Fibroblast of mammary gland (primary cell): ENCODE measurements at regions not wholly inside any gene's neighbourhood (a gene's known extent, or its start where the extent isn't known, plus 50 kb on each side); places are given as distances from the start of the nearest gene placed in this dataset.
A peak's percentile ranks its signal among the peaks of the same experiment; 100 is the strongest.

Experiments used
- DNase-seq: peaks from one replicate; pipeline ENCODE4 v3.0.0-alpha.2; 2010; ENCODE audit warnings: low read depth
- H3K4me3 ChIP-seq: 2 replicates; pipeline ENCODE4 v1.5.1; 2011; ENCODE audit warnings: low read depth, mild to moderate bottlenecking, low read length, moderate library complexity; ENCODE audit not compliant: control insufficient read depth
- TF ChIP-seq, protein P1 (sequence below): conservative IDR thresholded peaks from 2 replicates; pipeline ENCODE4 v1.5.1; 2011; ENCODE audit warnings: low read depth, low read length, inconsistent platforms; ENCODE audit not compliant: control insufficient read depth, insufficient read depth

DNA sequence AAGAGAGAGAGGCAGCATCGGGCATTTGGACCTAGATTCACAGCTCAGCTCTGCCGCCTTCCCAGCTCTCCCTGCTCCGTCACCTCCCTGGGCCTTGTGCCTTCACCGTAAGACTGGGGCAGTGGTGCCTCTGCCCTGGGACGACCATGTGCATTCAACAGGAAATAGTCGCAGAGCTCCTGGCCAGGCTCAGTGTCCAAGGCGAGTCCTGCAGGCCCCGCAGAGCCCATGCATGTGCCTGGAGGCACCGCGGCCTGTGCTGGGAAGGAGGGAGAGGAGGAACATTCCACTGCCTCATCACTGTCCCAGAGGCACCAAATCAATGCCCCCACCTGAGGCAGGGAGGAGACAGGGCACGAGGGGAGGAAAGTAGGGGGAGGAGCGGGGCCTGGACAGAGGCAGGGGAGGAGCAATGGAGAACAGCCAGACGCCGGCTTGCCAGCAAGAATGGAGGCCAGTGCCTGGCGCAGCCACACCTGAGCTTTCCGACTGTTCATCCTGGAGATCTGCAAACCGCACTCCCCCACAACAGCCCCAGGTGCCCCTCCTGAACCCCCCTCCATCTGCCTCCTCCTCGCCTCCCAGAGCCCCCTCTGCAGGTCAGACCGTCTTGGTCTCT lies 74.4 kb upstream of the PRR5 start:
- TF ChIP-seq, protein P1, sequence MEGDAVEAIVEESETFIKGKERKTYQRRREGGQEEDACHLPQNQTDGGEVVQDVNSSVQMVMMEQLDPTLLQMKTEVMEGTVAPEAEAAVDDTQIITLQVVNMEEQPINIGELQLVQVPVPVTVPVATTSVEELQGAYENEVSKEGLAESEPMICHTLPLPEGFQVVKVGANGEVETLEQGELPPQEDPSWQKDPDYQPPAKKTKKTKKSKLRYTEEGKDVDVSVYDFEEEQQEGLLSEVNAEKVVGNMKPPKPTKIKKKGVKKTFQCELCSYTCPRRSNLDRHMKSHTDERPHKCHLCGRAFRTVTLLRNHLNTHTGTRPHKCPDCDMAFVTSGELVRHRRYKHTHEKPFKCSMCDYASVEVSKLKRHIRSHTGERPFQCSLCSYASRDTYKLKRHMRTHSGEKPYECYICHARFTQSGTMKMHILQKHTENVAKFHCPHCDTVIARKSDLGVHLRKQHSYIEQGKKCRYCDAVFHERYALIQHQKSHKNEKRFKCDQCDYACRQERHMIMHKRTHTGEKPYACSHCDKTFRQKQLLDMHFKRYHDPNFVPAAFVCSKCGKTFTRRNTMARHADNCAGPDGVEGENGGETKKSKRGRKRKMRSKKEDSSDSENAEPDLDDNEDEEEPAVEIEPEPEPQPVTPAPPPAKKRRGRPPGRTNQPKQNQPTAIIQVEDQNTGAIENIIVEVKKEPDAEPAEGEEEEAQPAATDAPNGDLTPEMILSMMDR: no peak
- no peak for DNase-seq
- H3K4me3 ChIP-seq: no peak overlapping the region

DNA sequence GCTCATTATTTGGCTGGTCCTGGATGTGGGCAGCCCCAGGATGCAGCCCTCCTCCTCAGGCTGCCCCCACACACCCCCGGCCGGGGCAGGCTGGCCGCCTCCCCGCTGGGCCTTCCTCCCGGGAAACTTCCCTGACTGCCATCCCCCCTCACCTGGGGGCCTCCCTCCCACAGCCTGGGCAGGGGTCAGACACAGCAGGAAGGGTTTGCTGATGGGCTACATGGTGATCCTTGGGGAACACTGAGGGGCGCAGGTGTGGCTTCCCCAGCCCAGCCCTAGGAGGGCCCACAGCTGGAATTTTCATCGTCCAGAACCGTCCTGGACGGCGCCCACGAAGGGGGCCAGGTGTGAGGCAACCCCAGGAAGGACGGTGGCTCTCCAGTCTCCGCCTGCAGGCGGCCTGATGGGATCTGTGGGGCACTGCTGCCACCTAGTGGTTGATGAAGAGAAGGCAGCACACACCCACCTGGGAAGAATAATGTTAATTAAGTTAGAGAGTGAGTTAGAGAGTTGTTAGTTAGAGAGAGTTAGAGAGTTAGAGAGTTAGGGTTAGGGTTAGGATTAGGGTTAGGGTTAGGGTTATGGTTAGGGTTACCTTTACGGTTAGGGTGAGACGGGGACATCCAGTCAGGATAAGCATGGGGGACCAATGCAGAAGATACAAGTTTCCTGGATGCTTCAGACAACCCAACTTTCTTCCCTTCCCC lies 75.9 kb upstream of the PRR5 start:
- TF ChIP-seq, protein P1: peak; percentile 95
- no peak overlapping the region for H3K4me3 ChIP-seq
- peak; percentile 48 for DNase-seq

DNA sequence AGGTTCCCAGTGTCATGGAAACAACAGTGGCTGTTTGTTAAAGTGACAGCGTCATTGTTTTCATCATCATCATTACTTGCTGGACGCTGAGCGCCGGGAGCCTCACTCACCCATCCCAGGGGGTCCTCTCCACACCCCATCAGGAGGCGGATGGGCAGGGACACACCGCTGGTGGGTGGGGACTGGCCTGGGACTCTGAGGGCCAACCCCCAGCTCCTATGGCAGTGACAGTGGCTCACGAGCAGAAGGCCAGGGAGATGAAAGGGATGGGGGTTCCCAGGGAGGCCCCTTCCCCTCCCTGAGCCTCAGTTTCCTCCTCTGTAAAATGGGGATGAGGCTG lies 76.6 kb upstream of the PRR5 start:
- DNase-seq: no peak
- H3K4me3 ChIP-seq: no peak overlapping the region
- TF ChIP-seq, protein P1: no peak

DNA sequence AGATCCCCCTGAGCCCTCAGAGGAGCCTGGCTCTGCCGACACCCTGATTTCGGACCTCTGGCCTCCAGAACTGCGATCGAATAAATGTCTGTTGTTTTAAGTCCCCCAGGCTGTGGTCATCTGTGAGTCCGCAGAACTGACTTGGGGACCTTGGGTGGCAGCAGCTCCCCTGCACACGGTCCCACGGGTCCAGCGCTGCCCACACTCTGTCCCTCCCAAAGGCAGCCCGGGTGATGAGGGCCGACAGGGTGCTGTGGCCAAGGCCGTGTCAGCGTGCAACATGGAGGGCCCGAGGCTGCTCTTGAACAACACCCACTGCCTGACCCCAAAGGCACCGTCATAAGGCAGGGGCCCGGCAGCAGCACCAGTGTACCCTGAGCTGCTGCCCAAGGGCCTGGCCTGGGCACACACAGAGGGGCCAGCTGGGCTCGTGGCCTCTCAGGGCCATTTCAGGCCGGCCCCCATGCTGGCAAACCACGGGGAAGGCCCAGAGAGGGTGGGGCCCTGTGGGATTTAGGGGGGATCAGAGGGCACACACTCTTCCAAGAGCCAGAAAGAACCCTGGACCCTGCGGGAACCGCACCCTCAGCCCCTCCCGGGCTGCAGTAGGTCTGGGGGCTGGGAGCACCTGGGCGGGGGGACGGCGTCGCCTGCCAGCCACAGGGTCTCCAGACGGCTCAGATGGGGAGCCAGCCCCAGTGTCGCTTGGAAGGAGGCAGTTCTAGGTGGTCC lies 77.1 kb upstream of the PRR5 start:
- no peak overlapping the region for H3K4me3 ChIP-seq
- DNase-seq: no peak
- TF ChIP-seq, protein P1: no peak

DNA sequence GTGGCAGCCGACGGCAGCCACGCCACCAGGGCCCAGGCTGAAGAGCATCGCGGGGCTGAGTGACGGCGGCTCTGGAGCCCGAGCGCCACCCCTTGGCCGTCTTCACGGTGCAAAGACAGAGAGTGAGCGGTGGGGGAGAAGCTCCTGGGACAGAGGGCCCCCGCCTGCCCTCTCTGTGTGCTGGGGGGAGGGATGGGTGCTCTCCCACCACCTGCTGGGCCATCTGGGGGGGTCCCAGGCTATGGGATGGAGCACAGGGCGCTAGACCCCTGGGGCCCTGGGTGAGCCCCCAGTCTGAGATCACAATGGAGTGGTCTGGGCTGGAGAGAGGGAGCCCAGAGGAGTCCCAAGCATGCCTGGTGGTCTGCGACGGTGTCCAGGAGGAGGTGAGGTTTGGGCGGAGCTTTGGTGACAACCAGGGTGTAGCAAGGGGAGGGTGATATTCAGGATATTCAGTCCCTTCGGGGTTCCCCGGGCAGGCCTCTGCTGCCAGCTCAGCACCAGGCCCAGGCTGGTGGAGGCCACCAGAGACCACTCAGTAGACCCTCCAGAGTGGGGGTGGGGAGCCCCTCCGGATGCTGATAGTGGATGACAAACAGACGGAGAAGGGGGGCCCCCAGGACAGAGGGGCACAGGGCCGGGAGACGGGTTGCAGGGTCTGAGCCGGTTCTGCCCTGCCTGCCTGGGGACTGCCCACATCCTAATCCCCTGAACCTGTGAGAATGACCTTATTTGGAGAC lies 78.1 kb upstream of the PRR5 start:
- DNase-seq: no peak
- H3K4me3 ChIP-seq: no peak overlapping the region
- TF ChIP-seq, protein P1: no peak

DNA sequence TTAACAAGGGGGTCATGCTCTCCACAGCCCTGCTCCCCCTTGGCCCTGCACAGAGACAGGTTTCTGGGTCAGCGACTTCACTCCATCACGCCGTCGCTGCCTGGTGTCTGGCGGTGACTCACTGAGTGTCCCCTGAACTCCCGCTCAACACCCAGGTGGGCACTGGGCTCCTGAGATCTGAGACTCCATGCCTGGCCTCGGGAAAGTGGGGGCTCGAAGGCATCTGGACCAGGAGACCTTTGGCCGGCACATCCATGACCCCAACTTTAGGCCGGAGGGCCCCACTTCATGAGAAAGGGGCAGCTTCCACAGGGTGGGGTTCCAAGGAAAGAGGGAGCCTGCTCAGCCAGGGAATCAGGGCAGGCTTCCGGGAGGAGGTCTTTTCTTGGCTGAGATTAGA lies 79.3 kb upstream of the PRR5 start:
- TF ChIP-seq, protein P1: no peak
- no peak overlapping the region for H3K4me3 ChIP-seq
- DNase-seq: no peak
